ENCODE measurements at regions not wholly inside any gene's neighbourhood (a gene's known extent, or its start where the extent isn't known, plus 50 kb on each side); places are given as distances from the start of the nearest gene placed in this dataset.

DNA sequence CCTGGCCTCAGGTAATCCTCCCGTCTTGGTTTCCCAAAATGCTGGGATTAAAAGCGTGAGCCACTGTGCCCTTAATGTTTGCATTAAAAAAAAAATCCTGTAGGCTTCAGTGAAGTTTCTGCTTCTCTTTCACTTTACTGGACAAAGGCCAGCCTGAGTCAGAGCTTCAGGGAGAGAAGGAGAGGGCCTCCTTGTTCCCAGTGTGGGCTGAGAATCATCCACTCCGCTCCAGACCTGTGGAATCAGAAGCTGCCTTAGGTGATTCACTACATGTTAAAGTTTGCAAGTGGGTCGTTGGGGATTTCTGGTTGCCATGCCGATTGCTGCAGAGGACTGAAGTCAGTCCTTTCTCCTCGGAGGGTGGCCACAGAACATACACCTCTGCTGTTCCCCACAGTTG, 113.3 kb upstream of the EEF1E1 start:
- TF ChIP-seq, protein P1, sequence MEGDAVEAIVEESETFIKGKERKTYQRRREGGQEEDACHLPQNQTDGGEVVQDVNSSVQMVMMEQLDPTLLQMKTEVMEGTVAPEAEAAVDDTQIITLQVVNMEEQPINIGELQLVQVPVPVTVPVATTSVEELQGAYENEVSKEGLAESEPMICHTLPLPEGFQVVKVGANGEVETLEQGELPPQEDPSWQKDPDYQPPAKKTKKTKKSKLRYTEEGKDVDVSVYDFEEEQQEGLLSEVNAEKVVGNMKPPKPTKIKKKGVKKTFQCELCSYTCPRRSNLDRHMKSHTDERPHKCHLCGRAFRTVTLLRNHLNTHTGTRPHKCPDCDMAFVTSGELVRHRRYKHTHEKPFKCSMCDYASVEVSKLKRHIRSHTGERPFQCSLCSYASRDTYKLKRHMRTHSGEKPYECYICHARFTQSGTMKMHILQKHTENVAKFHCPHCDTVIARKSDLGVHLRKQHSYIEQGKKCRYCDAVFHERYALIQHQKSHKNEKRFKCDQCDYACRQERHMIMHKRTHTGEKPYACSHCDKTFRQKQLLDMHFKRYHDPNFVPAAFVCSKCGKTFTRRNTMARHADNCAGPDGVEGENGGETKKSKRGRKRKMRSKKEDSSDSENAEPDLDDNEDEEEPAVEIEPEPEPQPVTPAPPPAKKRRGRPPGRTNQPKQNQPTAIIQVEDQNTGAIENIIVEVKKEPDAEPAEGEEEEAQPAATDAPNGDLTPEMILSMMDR (IDR thresholded peaks at IDR 0.05 in 4 of 5, conservative IDR thresholded peaks at IDR 0.05 in 1 of 5) = no peak
- no peak for TF ChIP-seq POLR2A (IDR thresholded peaks at IDR 0.05)
